HL-60 (cell line): ENCODE measurements at regions not wholly inside any gene's neighbourhood (a gene's known extent, or its start where the extent isn't known, plus 50 kb on each side); places are given as distances from the start of the nearest gene placed in this dataset.

ENCODE experiments used
- DNase-seq, 2 experiments: peaks; one replicate each; pipeline ENCODE4 v3.0.0-alpha.2; 2010 to 2020; ENCODE audit warnings: low read depth in 1 of 2, low spot score in 1 of 2
- H3K27ac ChIP-seq: fragments of 250-450 bp; sonication (Bioruptor Pico); replicated peaks from 2 replicates; pipeline ENCODE4 v1.5.1; 2020; ENCODE audit warnings: mild to moderate bottlenecking, moderate library complexity
- H3K27me3 ChIP-seq: fragments of 250-450 bp; sonication (Bioruptor Pico); 2 replicates; pipeline ENCODE4 v1.5.1; 2021; ENCODE audit warnings: mild to moderate bottlenecking, moderate library complexity; ENCODE audit not compliant: insufficient read depth, poor library complexity, severe bottlenecking
- H3K4me3 ChIP-seq: replicated peaks from 2 replicates; pipeline ENCODE4 v1.5.1; 2011; ENCODE audit warnings: mild to moderate bottlenecking, control low read depth, low read length; ENCODE audit not compliant: insufficient read depth
- GABPA ChIP-seq: IDR thresholded peaks from 2 replicates; pipeline ENCODE4 v1.6.1; 2012; ENCODE audit warnings: low read depth
- POLR2AphosphoS5 ChIP-seq: IDR thresholded peaks from 2 replicates; pipeline ENCODE4 v1.6.1; 2012; ENCODE audit warnings: low read depth
- SPI1 ChIP-seq: IDR thresholded peaks from 2 replicates; pipeline ENCODE4 v1.6.1; 2012; ENCODE audit warnings: low read depth, mild to moderate bottlenecking, borderline replicate concordance
- TF ChIP-seq, protein P1 (sequence below): IDR thresholded peaks from one replicate; pipeline ENCODE4 v1.5.1; 2011; ENCODE audit warnings: low read length, control low read depth, inconsistent platforms; ENCODE audit not compliant: insufficient read depth
- TF ChIP-seq, protein P2 (sequence below): IDR thresholded peaks from 2 replicates; pipeline ENCODE4 v1.6.1; 2012; ENCODE audit warnings: low read depth; ENCODE audit not compliant: insufficient replicate concordance

DNA sequence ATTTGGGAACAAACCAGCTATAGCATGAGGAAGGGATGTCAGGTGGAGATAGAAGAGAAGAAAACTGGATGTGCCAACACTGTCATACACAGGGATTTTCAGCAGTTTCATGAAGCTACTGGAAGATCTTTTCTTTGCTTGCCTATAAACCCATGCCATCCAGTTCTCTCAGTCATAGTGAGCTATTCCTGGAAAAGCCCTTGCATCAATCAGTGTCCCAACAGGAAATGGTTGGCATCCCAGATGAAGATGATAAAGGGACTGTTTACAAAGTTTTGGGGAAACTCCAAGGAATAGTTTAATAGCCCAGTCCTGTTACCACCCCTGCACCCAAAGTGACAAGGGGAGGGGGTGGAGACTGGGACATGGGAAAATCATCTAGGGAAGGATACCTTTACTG, 58.5 kb upstream of the ARGLU1 start:
- H3K27ac ChIP-seq: no peak overlapping the region
- TF ChIP-seq, protein P1, sequence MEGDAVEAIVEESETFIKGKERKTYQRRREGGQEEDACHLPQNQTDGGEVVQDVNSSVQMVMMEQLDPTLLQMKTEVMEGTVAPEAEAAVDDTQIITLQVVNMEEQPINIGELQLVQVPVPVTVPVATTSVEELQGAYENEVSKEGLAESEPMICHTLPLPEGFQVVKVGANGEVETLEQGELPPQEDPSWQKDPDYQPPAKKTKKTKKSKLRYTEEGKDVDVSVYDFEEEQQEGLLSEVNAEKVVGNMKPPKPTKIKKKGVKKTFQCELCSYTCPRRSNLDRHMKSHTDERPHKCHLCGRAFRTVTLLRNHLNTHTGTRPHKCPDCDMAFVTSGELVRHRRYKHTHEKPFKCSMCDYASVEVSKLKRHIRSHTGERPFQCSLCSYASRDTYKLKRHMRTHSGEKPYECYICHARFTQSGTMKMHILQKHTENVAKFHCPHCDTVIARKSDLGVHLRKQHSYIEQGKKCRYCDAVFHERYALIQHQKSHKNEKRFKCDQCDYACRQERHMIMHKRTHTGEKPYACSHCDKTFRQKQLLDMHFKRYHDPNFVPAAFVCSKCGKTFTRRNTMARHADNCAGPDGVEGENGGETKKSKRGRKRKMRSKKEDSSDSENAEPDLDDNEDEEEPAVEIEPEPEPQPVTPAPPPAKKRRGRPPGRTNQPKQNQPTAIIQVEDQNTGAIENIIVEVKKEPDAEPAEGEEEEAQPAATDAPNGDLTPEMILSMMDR: no peak
- TF ChIP-seq GABPA: no peak
- TF ChIP-seq, protein P2, sequence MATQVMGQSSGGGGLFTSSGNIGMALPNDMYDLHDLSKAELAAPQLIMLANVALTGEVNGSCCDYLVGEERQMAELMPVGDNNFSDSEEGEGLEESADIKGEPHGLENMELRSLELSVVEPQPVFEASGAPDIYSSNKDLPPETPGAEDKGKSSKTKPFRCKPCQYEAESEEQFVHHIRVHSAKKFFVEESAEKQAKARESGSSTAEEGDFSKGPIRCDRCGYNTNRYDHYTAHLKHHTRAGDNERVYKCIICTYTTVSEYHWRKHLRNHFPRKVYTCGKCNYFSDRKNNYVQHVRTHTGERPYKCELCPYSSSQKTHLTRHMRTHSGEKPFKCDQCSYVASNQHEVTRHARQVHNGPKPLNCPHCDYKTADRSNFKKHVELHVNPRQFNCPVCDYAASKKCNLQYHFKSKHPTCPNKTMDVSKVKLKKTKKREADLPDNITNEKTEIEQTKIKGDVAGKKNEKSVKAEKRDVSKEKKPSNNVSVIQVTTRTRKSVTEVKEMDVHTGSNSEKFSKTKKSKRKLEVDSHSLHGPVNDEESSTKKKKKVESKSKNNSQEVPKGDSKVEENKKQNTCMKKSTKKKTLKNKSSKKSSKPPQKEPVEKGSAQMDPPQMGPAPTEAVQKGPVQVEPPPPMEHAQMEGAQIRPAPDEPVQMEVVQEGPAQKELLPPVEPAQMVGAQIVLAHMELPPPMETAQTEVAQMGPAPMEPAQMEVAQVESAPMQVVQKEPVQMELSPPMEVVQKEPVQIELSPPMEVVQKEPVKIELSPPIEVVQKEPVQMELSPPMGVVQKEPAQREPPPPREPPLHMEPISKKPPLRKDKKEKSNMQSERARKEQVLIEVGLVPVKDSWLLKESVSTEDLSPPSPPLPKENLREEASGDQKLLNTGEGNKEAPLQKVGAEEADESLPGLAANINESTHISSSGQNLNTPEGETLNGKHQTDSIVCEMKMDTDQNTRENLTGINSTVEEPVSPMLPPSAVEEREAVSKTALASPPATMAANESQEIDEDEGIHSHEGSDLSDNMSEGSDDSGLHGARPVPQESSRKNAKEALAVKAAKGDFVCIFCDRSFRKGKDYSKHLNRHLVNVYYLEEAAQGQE: no peak
- no peak for TF ChIP-seq POLR2AphosphoS5
- TF ChIP-seq SPI1: no peak
- H3K4me3 ChIP-seq: no peak overlapping the region
- DNase-seq: no peak
- peaks cover 29% of the 10 kb centered on the region for H3K27me3 ChIP-seq

GRCh38 chr13:106625578-106625977, 57.6 kb upstream of the ARGLU1 start:
- Histone ChIP-seq H3K4me3 (no peak overlapping the region), H3K27me3 (peaks cover 35% of the 10 kb centered on the region), H3K27ac (no peak overlapping the region)
- no peak for DNase-seq
- TF ChIP-seq, protein P1: no peak
- no peak for TF ChIP-seq SPI1
- TF ChIP-seq GABPA: no peak
- TF ChIP-seq, protein P2: no peak
- no peak for TF ChIP-seq POLR2AphosphoS5

GRCh38 chr13:106623799-106624460, 56.0 kb upstream of the ARGLU1 start:
- Histone ChIP-seq H3K27me3 (peaks cover 35% of the 10 kb centered on the region), H3K27ac (no peak overlapping the region), H3K4me3 (no peak overlapping the region)
- DNase-seq: no peak
- TF ChIP-seq SPI1: no peak
- TF ChIP-seq, protein P2: no peak
- no peak for TF ChIP-seq POLR2AphosphoS5
- TF ChIP-seq, protein P1: no peak
- TF ChIP-seq GABPA: no peak
